ENCODE measurements at regions not wholly inside any gene's neighbourhood (a gene's known extent, or its start where the extent isn't known, plus 50 kb on each side); places are given as distances from the start of the nearest gene placed in this dataset.

DNA sequence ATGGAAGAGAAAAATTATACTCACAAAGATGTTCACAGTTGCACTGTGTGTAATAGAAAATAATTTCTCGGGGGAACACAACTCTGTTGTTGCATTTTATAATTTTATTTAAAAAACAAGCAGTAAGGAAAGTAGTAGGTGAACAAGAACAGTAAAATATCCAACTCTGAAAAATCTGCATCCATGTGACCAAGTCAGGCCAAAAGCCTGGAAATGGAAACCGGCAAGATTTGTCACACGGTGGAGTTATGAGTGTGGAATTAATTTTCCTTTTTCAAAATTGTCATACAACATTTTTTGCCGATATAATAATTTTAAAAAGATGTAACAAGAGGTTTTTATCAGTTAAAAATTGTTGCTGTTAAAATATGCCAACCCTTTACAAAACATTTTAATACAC, 1421.5 kb downstream of the BRD1 start:
- TF ChIP-seq, protein P1, sequence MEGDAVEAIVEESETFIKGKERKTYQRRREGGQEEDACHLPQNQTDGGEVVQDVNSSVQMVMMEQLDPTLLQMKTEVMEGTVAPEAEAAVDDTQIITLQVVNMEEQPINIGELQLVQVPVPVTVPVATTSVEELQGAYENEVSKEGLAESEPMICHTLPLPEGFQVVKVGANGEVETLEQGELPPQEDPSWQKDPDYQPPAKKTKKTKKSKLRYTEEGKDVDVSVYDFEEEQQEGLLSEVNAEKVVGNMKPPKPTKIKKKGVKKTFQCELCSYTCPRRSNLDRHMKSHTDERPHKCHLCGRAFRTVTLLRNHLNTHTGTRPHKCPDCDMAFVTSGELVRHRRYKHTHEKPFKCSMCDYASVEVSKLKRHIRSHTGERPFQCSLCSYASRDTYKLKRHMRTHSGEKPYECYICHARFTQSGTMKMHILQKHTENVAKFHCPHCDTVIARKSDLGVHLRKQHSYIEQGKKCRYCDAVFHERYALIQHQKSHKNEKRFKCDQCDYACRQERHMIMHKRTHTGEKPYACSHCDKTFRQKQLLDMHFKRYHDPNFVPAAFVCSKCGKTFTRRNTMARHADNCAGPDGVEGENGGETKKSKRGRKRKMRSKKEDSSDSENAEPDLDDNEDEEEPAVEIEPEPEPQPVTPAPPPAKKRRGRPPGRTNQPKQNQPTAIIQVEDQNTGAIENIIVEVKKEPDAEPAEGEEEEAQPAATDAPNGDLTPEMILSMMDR (IDR thresholded peaks at IDR 0.05): no peak
- no peak for TF ChIP-seq POLR2A (IDR thresholded peaks at IDR 0.05)

Measured in heart left ventricle (tissue), 13 donors.